ENCODE measurements at regions not wholly inside any gene's neighbourhood (a gene's known extent, or its start where the extent isn't known, plus 50 kb on each side); places are given as distances from the start of the nearest gene placed in this dataset.

DNA sequence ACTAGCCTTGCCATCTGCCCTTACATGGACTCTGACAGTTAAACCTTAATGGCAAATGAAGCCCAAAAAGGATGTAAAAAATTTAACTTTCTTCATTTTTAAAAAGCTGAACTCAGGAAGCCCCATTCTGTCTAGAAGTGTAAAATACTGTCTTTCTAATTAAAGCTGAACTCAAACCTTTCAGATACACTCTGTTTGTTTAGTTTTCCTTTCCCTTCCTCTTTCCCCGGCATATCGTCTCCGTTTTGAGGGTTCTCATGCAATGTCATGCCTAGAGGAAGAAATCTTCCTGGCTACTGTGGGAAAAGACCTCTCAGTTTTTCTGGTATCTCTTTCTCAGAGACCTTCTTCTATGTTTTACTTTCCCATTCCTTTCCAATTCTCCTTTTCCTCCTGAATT lies 841.5 kb downstream of the DTWD2 start:
- TF ChIP-seq, protein P1, sequence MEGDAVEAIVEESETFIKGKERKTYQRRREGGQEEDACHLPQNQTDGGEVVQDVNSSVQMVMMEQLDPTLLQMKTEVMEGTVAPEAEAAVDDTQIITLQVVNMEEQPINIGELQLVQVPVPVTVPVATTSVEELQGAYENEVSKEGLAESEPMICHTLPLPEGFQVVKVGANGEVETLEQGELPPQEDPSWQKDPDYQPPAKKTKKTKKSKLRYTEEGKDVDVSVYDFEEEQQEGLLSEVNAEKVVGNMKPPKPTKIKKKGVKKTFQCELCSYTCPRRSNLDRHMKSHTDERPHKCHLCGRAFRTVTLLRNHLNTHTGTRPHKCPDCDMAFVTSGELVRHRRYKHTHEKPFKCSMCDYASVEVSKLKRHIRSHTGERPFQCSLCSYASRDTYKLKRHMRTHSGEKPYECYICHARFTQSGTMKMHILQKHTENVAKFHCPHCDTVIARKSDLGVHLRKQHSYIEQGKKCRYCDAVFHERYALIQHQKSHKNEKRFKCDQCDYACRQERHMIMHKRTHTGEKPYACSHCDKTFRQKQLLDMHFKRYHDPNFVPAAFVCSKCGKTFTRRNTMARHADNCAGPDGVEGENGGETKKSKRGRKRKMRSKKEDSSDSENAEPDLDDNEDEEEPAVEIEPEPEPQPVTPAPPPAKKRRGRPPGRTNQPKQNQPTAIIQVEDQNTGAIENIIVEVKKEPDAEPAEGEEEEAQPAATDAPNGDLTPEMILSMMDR (IDR thresholded peaks at IDR 0.05; ENCODE audit: poor library complexity, severe bottlenecking), result no peak
- no peak for TF ChIP-seq RAD21 (conservative IDR thresholded peaks at IDR 0.05)
- no peak for TF ChIP-seq TAF1 (IDR thresholded peaks at IDR 0.05; ENCODE audit: low read depth)
